LNCAP (cell line): ENCODE measurements at regions not wholly inside any gene's neighbourhood (a gene's known extent, or its start where the extent isn't known, plus 50 kb on each side); places are given as distances from the start of the nearest gene placed in this dataset.

Experiments
- TF ChIP-seq, protein P1 (sequence below): fragments of 450-650 bp; IDR thresholded peaks from 2 replicates; pipeline ENCODE4 v1.5.1; 2017; ENCODE audit warnings: mild to moderate bottlenecking

DNA sequence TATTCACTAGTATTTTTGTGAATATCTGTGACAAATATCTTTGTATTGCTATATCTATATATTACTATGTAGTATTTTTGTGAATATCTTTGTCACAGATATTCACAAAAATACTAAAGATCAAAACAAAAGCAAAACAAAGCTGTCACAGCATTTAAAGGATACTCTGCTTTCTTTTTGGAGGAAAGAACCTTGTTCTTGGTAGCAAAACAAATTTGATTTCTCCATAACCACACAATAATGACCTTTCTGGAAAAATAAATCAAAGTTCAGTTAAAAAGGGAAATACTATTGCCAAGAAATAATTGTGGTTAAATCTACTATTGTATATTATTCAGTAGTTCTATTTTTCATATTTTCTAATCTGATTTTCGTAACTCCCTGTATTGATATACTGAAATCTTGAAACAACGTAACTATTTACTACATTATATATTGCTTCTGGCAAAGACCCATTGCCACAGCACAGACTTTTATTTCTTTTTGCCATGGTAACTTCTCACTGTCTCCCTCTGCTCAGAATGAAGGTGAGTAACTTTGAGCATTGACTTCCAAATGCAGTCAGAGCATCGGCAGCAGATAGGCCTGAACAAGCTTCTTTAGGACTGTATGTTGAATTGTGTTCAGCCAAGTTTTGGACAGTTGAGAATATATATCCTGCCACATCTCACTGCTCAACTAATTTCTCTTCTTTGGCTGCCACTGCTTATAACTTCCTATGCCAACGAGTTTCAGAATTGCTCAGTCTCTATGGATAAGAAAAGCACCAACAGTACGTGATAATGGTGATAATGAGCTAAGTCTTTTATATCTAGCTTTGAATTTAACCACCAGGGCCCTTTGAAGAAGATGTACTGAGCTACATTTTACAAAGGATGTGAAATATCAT, 1097.2 kb upstream of the GJE1 start:
- TF ChIP-seq, protein P1, sequence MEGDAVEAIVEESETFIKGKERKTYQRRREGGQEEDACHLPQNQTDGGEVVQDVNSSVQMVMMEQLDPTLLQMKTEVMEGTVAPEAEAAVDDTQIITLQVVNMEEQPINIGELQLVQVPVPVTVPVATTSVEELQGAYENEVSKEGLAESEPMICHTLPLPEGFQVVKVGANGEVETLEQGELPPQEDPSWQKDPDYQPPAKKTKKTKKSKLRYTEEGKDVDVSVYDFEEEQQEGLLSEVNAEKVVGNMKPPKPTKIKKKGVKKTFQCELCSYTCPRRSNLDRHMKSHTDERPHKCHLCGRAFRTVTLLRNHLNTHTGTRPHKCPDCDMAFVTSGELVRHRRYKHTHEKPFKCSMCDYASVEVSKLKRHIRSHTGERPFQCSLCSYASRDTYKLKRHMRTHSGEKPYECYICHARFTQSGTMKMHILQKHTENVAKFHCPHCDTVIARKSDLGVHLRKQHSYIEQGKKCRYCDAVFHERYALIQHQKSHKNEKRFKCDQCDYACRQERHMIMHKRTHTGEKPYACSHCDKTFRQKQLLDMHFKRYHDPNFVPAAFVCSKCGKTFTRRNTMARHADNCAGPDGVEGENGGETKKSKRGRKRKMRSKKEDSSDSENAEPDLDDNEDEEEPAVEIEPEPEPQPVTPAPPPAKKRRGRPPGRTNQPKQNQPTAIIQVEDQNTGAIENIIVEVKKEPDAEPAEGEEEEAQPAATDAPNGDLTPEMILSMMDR, result no peak

DNA sequence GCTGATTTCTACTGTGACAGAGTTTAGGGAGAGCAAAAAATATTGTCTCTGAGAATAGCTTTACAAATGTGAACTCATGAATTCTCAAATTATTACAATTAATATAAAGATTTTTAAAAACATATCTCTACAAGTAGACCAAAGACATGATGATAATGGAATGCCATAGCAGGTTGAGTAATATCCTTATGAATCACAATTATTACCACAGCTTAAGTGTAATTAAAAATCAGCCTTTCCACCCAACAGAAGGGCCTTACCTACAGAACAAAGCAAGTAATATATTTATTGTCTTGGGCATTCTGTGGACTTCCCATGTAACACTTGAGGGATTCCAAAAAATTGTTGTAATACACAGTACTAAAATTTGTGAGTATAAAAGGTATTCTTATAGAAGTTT, 1099.6 kb upstream of the GJE1 start:
- TF ChIP-seq, protein P1, result no peak

DNA sequence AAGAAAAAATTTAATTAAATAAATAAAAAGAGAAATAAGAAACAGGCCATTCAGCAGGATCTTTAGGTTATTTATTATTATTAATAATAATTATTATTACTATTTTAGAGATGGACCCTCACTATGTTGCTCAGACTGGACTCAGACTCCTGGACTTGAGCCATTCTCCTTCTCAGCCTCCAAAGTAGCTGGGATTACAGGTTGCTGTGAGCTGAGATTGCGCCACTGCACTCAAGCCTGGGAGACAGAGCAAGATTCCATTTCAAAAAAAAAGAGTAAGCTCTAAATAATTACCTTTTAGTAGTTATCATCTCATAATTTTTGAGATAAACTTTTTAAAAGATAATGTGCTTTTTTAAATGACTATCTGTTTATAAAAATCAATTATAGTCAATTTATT, 1102.8 kb upstream of the GJE1 start:
- TF ChIP-seq, protein P1, result no peak

DNA sequence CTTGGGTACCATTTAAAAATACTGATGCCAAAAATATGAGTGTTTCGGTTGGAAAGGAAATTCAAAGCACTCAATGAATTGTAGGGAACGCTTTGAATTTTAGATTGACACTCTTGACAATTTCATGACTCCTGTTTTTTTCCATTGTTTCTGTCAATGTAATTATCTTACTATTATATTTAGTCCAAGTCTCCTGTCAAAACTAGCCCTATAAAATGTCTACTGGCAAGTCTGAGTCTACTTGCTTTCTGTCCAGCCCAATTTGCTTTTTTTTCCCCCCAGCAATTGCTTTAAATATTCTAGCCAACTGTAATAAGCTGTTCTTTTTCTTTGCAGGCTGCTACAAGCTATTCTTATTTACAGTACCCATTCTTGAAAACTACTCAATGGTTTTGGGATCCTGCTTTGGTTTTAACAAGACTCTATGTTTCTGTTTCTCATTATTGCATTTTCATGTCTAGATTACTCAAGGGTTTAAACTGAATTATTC, 1103.9 kb upstream of the GJE1 start:
- TF ChIP-seq, protein P1, result no peak

DNA sequence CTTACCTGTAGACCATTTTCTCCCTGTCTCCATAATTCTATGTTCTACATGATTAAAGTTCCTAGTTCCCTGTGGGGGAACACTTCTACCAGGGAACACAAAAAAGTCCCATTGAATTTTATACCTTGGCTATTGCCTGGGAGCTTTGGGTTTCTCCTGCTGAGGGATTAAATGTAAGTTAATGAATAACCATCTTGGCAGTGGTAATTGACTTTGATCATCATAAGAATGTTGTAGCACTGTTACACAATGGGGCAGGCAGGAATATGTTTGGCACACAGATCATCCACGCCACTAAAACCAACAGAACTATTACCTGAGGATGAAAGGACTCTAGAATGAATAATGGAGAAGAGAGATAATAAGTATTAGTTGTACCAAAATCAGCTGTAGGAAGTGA, 1106.2 kb upstream of the GJE1 start:
- TF ChIP-seq, protein P1, result no peak

DNA sequence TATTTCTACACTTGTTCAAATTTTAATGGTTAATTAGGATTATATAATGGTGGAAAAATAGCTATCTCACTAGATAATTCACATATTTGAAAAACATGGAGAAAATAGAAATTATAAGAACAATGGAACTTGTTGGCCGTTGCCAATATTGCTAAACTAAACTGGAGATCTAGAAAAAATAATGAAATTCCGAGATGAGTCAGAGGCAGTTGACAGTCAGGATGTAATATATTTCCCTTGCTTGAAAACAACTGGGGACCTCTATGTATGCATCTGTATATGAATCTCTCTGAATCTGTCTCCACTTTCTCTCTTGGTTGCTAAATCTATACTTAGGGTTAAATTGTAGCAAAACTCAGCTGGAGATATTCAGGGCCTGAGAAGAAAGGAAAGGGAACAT, 1108.2 kb upstream of the GJE1 start:
- TF ChIP-seq, protein P1, result no peak

DNA sequence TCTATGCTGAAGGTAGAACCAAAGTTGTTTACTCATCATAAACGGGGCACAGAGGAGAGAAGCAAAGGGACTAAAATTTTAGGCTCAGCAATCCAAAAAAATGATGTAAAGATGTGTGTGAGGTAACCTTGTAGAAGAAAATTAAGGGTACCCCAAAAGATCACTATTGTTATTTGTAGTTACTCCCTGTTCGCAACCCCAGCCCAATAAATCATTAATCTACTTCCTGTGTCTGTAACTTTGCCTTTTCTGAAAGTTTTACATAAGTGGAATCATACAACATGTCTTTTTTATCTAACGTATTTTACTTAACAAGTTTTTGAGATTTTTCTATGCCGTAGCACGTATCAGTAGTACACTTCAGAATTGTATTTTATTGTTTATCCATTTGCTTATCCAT, 1114.8 kb upstream of the GJE1 start:
- TF ChIP-seq, protein P1, result no peak
